ENCODE measurements at regions not wholly inside any gene's neighbourhood (a gene's known extent, or its start where the extent isn't known, plus 50 kb on each side); places are given as distances from the start of the nearest gene placed in this dataset.

GRCh38 chr1:55636696-55637095 is 421.5 kb upstream of the USP24 start (continued):
- no peak for TF ChIP-seq CHD7 (IDR thresholded peaks at IDR 0.05; ENCODE audit: insufficient replicate concordance, low read length)
- TF ChIP-seq BACH1 (IDR thresholded peaks at IDR 0.05; ENCODE audit: low read length), result no peak
